GM23338 (cell line): ENCODE measurements at regions not wholly inside any gene's neighbourhood (a gene's known extent, or its start where the extent isn't known, plus 50 kb on each side); places are given as distances from the start of the nearest gene placed in this dataset.

Source experiments
- ATAC-seq: fragments of 200-7000 bp; cut with Tn5 transposase; 3 replicates; pipeline ENCODE4 v1.9.1; 2020
- DNase-seq: peaks from one replicate; pipeline ENCODE4 v3.0.0-alpha.2; 2015; ENCODE audit warnings: low spot score
- H2AFZ ChIP-seq: fragments of 200-600 bp; sonication (generic); 2 replicates; pipeline ENCODE4 v1.8.0; 2016; ENCODE audit warnings: antibody characterized with exemption, mild to moderate bottlenecking, moderate library complexity
- H3F3A ChIP-seq: fragments of 200-600 bp; sonication (generic); replicated peaks from 2 replicates; pipeline ENCODE4 v1.8.0; 2017; ENCODE audit warnings: antibody characterized with exemption, mixed run types, low read depth
- H3K27ac ChIP-seq: fragments of 200-600 bp; sonication (generic); 2 replicates; pipeline ENCODE4 v1.6.1; 2016; ENCODE audit warnings: low read depth
- H3K27me3 ChIP-seq: fragments of 200-600 bp; sonication (generic); 2 replicates; pipeline ENCODE4 v1.8.0; 2016; ENCODE audit warnings: mild to moderate bottlenecking, mixed run types, moderate library complexity; ENCODE audit not compliant: insufficient read depth
- H3K36me3 ChIP-seq: fragments of 200-600 bp; sonication (generic); 2 replicates; pipeline ENCODE4 v1.8.0; 2016; ENCODE audit warnings: mild to moderate bottlenecking; ENCODE audit not compliant: insufficient read depth
- H3K4me1 ChIP-seq: fragments of 200-600 bp; sonication (generic); 2 replicates; pipeline ENCODE4 v1.8.0; 2016; ENCODE audit warnings: mild to moderate bottlenecking, moderate library complexity; ENCODE audit not compliant: insufficient read depth
- H3K4me2 ChIP-seq: fragments of 200-600 bp; sonication (generic); 2 replicates; pipeline ENCODE4 v1.7.1; 2017; ENCODE audit warnings: mixed run types
- H3K4me3 ChIP-seq: fragments of 200-600 bp; sonication (generic); 2 replicates; pipeline ENCODE4 v1.6.1; 2016; ENCODE audit warnings: mixed run types
- H3K79me2 ChIP-seq: fragments of 200-600 bp; sonication (generic); replicated peaks from 2 replicates; pipeline ENCODE4 v1.8.0; 2017; ENCODE audit warnings: mild to moderate bottlenecking; ENCODE audit not compliant: insufficient read depth
- H3K9me2 ChIP-seq: fragments of 200-600 bp; sonication (generic); 2 replicates; pipeline ENCODE4 v1.8.0; 2017; ENCODE audit not compliant: insufficient read depth
- H4K20me1 ChIP-seq: fragments of 200-600 bp; sonication (generic); replicated peaks from 2 replicates; pipeline ENCODE4 v1.8.0; 2017; ENCODE audit warnings: mild to moderate bottlenecking; ENCODE audit not compliant: insufficient read depth
- H3K27ac Mint-ChIP-seq: 2 replicates; pipeline ENCODE4 v1.8.0; 2020; ENCODE audit warnings: inconsistent platforms, mild to moderate bottlenecking, moderate library complexity, mixed read lengths
- H3K27me3 Mint-ChIP-seq: 3 replicates; pipeline ENCODE4 v1.8.0; 2022; ENCODE audit warnings: low read depth, mild to moderate bottlenecking, moderate library complexity, mixed read lengths, inconsistent platforms; ENCODE audit not compliant: insufficient read depth, poor library complexity
- H3K36me3 Mint-ChIP-seq: 3 replicates; pipeline ENCODE4 v1.8.0; 2021; ENCODE audit warnings: low read depth, mild to moderate bottlenecking, inconsistent platforms, moderate library complexity, mixed read lengths
- H3K4me1 Mint-ChIP-seq: 3 replicates; pipeline ENCODE4 v1.8.0; 2020; ENCODE audit warnings: mild to moderate bottlenecking, inconsistent platforms, mixed read lengths
- H3K4me3 Mint-ChIP-seq: 3 replicates; pipeline ENCODE4 v1.8.0; 2021; ENCODE audit warnings: moderate library complexity, mild to moderate bottlenecking, inconsistent platforms, mixed read lengths
- H3K9me3 Mint-ChIP-seq: 3 replicates; pipeline ENCODE4 v1.8.0; 2020; ENCODE audit warnings: moderate library complexity, mild to moderate bottlenecking, inconsistent platforms, mixed read lengths
- EZH2phosphoT487 ChIP-seq: fragments of 200-600 bp; sonication (generic); IDR thresholded peaks from one replicate; pipeline ENCODE4 v1.8.1; 2018; ENCODE audit warnings: antibody characterized with exemption; ENCODE audit not compliant: unreplicated experiment
- JUNB ChIP-seq: IDR thresholded peaks from one replicate; pipeline ENCODE4 v1.6.1; 2016; ENCODE audit warnings: antibody characterized with exemption; ENCODE audit not compliant: unreplicated experiment
- POLR2AphosphoS5 ChIP-seq: IDR thresholded peaks from 2 replicates; pipeline ENCODE4 v1.6.1; 2016; ENCODE audit warnings: antibody characterized with exemption, low read depth
- REST ChIP-seq: IDR thresholded peaks from one replicate; pipeline ENCODE4 v1.6.1; 2018; ENCODE audit warnings: antibody characterized with exemption; ENCODE audit not compliant: unreplicated experiment
- ZNF331 ChIP-seq: fragments of 250-450 bp; sonication (Bioruptor Pico); IDR thresholded peaks from 2 replicates; pipeline ENCODE4 v1.5.0; 2020; ENCODE audit warnings: low read depth, mild to moderate bottlenecking, moderate library complexity
- ZNF462 ChIP-seq: fragments of 250-450 bp; sonication (Bioruptor Pico); IDR thresholded peaks from 2 replicates; pipeline ENCODE4 v1.5.0; 2020; ENCODE audit warnings: mild to moderate bottlenecking, moderate library complexity

- TF ChIP-seq ZNF462 (CRISPR knock-in tag) = no peak
- TF ChIP-seq EZH2phosphoT487 = no peak
- no peak for TF ChIP-seq JUNB
- no peak for TF ChIP-seq ZNF331 (CRISPR knock-in tag)
- TF ChIP-seq POLR2AphosphoS5 = no peak
Observed at GRCh38 chr1:36599828-36600227, 117.1 kb upstream of the CSF3R start (continued).

- no peak overlapping the region for H2AFZ ChIP-seq
- Mint-ChIP-seq H3K4me3 (no peak overlapping the region), H3K4me1 (no peaks in the 10 kb centered on the region), H3K27me3 (peaks cover 3% of the 10 kb centered on the region), H3K36me3 (no peaks in the 10 kb centered on the region), H3K9me3 (no peaks in the 10 kb centered on the region), H3K27ac (no peak overlapping the region)
- no peaks in the 10 kb centered on the region for H3K27me3 ChIP-seq
- no peak overlapping the region for H3K4me2 ChIP-seq
- no peaks in the 10 kb centered on the region for H3K79me2 ChIP-seq
- no peak for ATAC-seq
- H3K4me3 ChIP-seq = no peak overlapping the region
- no peak for TF ChIP-seq REST
- H3K27ac ChIP-seq = no peak overlapping the region
- H3K36me3 ChIP-seq = no peaks in the 10 kb centered on the region
- no peaks in the 10 kb centered on the region for H4K20me1 ChIP-seq
- no peaks in the 10 kb centered on the region for H3F3A ChIP-seq
- no peaks in the 10 kb centered on the region for H3K9me2 ChIP-seq
- DNase-seq = no peak
- H3K4me1 ChIP-seq = no peaks in the 10 kb centered on the region
Observed at GRCh38 chr1:36597514-36597913, 114.8 kb upstream of the CSF3R start.
